ENCODE measurements at regions not wholly inside any gene's neighbourhood (a gene's known extent, or its start where the extent isn't known, plus 50 kb on each side); places are given as distances from the start of the nearest gene placed in this dataset.

DNA sequence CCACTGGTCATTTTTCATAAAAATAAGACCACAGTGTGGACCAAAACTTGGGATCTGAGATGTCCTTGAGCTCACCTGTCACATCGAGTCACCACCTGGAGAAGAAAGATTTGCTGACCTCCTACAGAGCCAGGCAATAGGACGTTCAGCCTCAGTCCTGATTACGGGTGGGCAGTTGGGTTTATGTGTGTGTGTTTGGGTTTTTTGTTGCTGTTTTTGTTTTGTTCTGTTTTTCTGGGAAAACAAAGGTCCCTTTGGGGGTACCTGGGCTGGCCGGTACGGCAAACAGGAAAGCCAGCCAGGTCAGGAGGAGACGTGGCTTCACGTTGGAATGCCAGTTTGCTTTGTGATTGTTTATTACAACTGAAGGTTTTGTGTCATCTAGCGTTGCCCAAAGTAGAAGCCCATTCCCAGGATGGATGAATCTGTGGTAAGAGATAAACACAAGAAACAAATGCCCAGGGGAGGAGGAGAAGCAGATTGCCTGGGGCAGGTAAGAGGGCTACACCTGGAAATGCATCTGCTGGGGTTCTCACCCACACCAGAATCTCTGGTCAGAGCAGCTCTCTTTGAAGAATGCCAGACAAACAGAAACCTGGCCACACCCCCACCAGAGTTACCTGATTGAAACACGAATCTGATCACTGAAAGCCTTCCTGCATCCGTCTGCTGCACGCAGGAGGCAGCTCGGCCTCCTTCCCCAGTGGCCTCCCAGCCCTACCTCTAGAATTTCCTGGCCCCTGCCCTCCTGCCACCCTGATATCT, 100.1 kb upstream of the DIO3 start:
- H3K4me3 ChIP-seq (ENCODE audit: low read depth, low read length) = no peak overlapping the region
- no peak for DNase-seq (ENCODE audit: low read depth)
- no peak for TF ChIP-seq CTCF (conservative IDR thresholded peaks at IDR 0.05; ENCODE audit: low read depth, low read length)

- no peak overlapping the region for H3K4me3 ChIP-seq (ENCODE audit: low read depth, low read length)
- TF ChIP-seq CTCF (conservative IDR thresholded peaks at IDR 0.05; ENCODE audit: low read depth, low read length) = no peak
- no peak for DNase-seq (ENCODE audit: low read depth)
Observed at GRCh38 chr14:101461891-101462290, 99.4 kb upstream of the DIO3 start.

- DNase-seq (ENCODE audit: low read depth) = peak; percentile 16
- no peak overlapping the region for H3K4me3 ChIP-seq (ENCODE audit: low read depth, low read length)
Observed at GRCh38 chr14:101462726-101463565, 98.3 kb upstream of the DIO3 start.

GRCh38 chr14:101463566-101464171, 97.6 kb upstream of the DIO3 start:
- TF ChIP-seq CTCF (conservative IDR thresholded peaks at IDR 0.05; ENCODE audit: low read depth, low read length) = no peak
- no peak for DNase-seq (ENCODE audit: low read depth)
- H3K4me3 ChIP-seq (ENCODE audit: low read depth, low read length) = no peak overlapping the region

More at GRCh38 chr14:101462726-101463565, 98.3 kb upstream of the DIO3 start:
- no peak for TF ChIP-seq CTCF (conservative IDR thresholded peaks at IDR 0.05; ENCODE audit: low read depth, low read length)

DNA sequence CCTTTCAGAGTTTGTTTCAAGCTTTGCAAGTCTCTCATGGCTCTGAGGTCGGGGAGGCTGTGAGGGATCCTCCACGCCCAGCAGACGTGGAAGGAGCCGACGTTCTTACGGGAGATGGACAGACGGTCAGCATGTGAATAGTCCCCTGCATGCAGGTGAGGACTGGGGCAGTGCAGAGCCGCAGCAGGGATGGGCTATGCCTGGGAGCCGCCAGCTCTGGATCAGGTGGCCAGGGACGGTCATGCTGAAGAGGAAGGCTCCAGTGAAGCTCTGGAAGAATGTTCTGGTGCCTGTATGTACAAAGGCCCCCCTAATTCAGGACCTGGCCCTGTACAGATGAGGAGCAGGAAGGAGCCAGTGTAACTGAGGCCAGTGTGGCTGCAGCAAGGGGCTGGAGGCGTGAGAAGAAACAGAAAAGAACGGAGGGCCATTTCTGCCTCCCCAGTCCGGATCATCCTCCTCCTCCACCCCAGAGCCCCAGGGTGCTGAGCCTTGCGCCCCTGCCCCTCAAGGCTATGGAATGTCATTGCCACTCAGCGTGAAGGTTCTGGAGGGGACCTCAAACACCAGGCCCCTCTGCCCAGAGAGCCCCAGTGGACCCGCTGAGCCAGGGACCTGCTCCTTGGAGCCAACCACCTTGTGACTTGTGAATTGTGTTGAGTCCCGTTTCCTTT, 96.8 kb upstream of the DIO3 start:
- no peak for DNase-seq (ENCODE audit: low read depth)
- H3K4me3 ChIP-seq (ENCODE audit: low read depth, low read length) = no peak overlapping the region
- no peak for TF ChIP-seq CTCF (conservative IDR thresholded peaks at IDR 0.05; ENCODE audit: low read depth, low read length)

DNA sequence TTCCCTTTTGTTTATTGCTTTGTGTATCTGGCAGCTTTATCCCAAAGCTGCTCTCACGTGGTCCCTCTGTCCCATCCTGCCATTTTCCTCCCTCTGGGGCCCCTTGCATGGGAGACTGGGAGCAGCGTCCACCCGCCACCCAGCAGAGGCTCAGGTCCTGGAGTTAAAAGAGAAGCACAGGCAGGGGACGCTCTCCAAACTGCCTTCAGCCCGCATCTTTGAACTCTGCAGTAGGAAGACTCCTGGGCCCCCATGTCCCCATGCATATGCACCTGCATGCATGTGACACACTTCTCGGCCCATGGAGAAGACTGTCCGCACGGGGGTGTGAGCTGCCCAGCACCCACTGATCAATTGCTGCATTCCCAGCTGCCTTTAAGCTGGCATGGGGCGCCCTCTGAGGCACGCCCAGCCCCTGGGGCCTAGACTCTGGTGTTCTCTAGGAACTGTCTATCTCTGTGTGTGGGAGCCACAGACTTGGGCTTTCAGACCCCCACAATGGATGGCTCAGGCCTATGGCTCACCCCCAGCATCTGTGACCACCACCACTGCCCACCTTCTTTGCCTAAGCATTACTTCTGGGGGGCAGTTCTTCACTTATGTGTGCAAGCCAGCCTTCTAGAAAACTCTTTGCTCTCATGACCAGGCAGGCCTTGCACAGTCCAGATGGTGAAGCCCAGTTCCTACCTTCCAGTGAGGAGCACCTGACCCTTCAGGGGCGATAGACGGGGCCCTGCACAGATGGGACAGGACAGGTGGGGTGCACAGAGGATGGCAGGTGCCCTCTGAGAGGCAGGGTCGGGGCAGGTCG, 96.1 kb upstream of the DIO3 start:
- no peak for DNase-seq (ENCODE audit: low read depth)

More for the DNA sequence above, 96.1 kb upstream of the DIO3 start:
- no peak overlapping the region for H3K4me3 ChIP-seq (ENCODE audit: low read depth, low read length)
- TF ChIP-seq CTCF (conservative IDR thresholded peaks at IDR 0.05; ENCODE audit: low read depth, low read length) = no peak

Data from choroid plexus epithelial cell (primary cell).